Left ventricle myocardium inferior (tissue), 1 donor: ENCODE measurements at regions not wholly inside any gene's neighbourhood (a gene's known extent, or its start where the extent isn't known, plus 50 kb on each side); places are given as distances from the start of the nearest gene placed in this dataset.
A peak's percentile ranks its signal among the peaks of the same experiment; 100 is the strongest.
"Not testable (repeated sequence)": the region's sequence is repeated elsewhere in the genome, so short reads cannot be mapped to it uniquely, and the experiment has no call there.

Experiments
- DNase-seq: peaks from one replicate; pipeline ENCODE4 v3.0.0-alpha.2; 2020
- H3K27ac ChIP-seq: fragments of 200-600 bp; replicated peaks from 2 replicates; pipeline ENCODE4 v1.8.0; 2021
- H3K27me3 ChIP-seq: fragments of 200-600 bp; 2 replicates; pipeline ENCODE4 v1.8.0; 2021; ENCODE audit warnings: low read depth
- H3K36me3 ChIP-seq: fragments of 200-600 bp; 2 replicates; pipeline ENCODE4 v1.8.0; 2021
- H3K4me1 ChIP-seq: fragments of 200-600 bp; 2 replicates; pipeline ENCODE4 v1.8.0; 2021
- H3K4me3 ChIP-seq: fragments of 200-600 bp; 2 replicates; pipeline ENCODE4 v1.8.0; 2021; ENCODE audit warnings: mild to moderate bottlenecking, moderate library complexity
- H3K9me3 ChIP-seq: fragments of 200-600 bp; replicated peaks from 2 replicates; pipeline ENCODE4 v1.8.0; 2021
- CTCF ChIP-seq: fragments of 200-600 bp; IDR thresholded peaks from 2 replicates; pipeline ENCODE4 v1.8.0; 2021; ENCODE audit warnings: antibody characterized with exemption, mild to moderate bottlenecking, borderline replicate concordance
- intact Hi-C: fragments of 100-400 bp; cut with micrococcal nuclease; formaldehyde crosslinking; loops from one replicate; pipeline ENCODE4 v1.11.0; 2022
- donor health status: DM: no; HTN: yes; CAD: no; lungs with severe emphysema.

DNA sequence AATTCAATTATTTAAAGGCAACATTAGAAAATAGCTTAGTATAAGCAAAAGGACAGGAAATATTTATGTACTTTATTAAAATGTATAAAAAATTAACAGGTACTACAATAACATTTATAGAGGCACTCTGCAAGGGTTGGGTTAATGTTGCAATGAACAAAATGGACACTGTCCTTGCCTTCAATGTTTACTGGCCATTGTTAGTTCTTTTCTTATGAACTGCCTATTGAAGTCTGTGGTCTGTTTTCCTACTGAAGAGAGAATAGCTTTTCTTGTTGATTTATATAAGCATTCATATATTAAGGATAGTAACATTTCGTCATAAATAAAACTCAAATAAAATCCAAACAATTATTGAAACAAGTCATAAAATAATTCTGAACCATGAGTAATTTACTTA lies 135.3 kb upstream of the BEND6 start:
- intact Hi-C loops = no loop called here
- H3K4me1 ChIP-seq = peaks cover 76% of the 10 kb centered on the region
- H3K27ac ChIP-seq = peak overlapping the region; percentile 62

GRCh38 chr6:56816370-56816769 lies 138.5 kb upstream of the BEND6 start:
- H3K9me3 ChIP-seq = no peaks in the 10 kb centered on the region
- no peaks in the 10 kb centered on the region for H3K27me3 ChIP-seq
- no peak for TF ChIP-seq CTCF
- peak overlapping the region; percentile 69 for H3K27ac ChIP-seq
- H3K4me1 ChIP-seq = peaks cover 81% of the 10 kb centered on the region
- H3K4me3 ChIP-seq = peak overlapping the region; percentile 5
- no peak for DNase-seq
- intact Hi-C loops = no loop called here
- no peaks in the 10 kb centered on the region for H3K36me3 ChIP-seq

More for the DNA sequence above, 135.3 kb upstream of the BEND6 start:
- no peaks in the 10 kb centered on the region for H3K36me3 ChIP-seq
- no peaks in the 10 kb centered on the region for H3K9me3 ChIP-seq
- H3K4me3 ChIP-seq = no peak overlapping the region
- no peak for DNase-seq
- no peaks in the 10 kb centered on the region for H3K27me3 ChIP-seq
- no peak for TF ChIP-seq CTCF

- DNase-seq = no peak
- Histone ChIP-seq H3K27me3 (no peaks in the 10 kb centered on the region), H3K36me3 (no peaks in the 10 kb centered on the region), H3K27ac (peak overlapping the region; percentile 69), H3K4me1 (peaks cover 81% of the 10 kb centered on the region), H3K9me3 (no peaks in the 10 kb centered on the region), H3K4me3 (peak overlapping the region; percentile 41)
- intact Hi-C loops = no loop called here
- no peak for TF ChIP-seq CTCF
These were observed 139.5 kb upstream of the BEND6 start for GRCh38 chr6:56815436-56815835.

DNA sequence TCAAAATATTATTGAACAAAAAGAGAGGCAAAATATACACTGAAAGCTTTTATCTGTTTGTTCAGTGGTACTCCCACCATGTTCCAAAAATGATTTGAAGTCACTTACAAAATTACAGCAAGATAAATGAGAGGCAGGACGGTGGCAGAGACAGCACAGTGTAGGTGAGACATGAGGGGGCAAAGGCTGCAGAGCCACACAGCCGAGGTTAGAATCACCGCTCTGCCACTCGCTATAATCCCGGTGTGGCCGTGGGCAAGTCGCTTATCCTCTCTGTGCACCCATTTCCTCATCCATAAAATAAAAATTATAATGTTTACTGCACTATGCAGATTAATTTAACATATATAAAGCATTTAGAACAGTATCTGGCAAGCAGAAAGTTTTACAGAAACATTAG lies 140.1 kb upstream of the BEND6 start:
- no peak for TF ChIP-seq CTCF
- intact Hi-C loops = no loop called here
- DNase-seq = no peak

DNA sequence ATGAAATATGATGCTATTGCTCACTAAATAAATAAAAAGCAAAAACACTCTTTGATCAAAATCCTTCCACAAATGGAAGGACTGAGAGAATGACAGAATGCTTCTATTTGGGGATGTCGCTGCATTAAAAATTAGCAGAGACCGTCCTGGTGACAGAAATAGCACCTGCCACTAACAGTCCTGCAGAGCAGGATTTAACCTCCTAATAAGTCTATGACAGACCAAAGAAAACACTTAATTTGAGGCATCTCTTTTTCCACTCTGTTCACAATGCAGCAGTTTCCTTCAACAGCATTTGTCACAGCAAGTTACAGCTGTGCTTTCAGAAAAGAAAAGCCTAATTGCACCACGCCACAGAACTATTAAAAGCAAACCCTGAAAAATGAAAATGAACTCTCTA lies 140.6 kb upstream of the BEND6 start:
- DNase-seq = no peak
- Histone ChIP-seq H3K27ac (peak overlapping the region; percentile 69), H3K27me3 (no peaks in the 10 kb centered on the region), H3K9me3 (no peaks in the 10 kb centered on the region), H3K4me1 (peaks cover 80% of the 10 kb centered on the region), H3K4me3 (peak overlapping the region; percentile 41), H3K36me3 (no peaks in the 10 kb centered on the region)
- intact Hi-C loops = no loop called here
- no peak for TF ChIP-seq CTCF

More for the DNA sequence above, 140.1 kb upstream of the BEND6 start:
- Histone ChIP-seq H3K4me1 (peaks cover 81% of the 10 kb centered on the region), H3K27ac (peak overlapping the region; percentile 69), H3K36me3 (no peaks in the 10 kb centered on the region), H3K4me3 (peak overlapping the region; percentile 41), H3K27me3 (no peaks in the 10 kb centered on the region), H3K9me3 (no peaks in the 10 kb centered on the region)

- H3K27ac ChIP-seq, H3K4me3 ChIP-seq, DNase-seq, H3K27me3 ChIP-seq, H3K36me3 ChIP-seq, H3K9me3 ChIP-seq, intact Hi-C loops: not testable (repeated sequence)
- peaks cover 82% of the 10 kb centered on the region for H3K4me1 ChIP-seq
These were observed 142.1 kb upstream of the BEND6 start for GRCh38 chr6:56812851-56813250.
